DND-41 (cell line): ENCODE measurements at regions not wholly inside any gene's neighbourhood (a gene's known extent, or its start where the extent isn't known, plus 50 kb on each side); places are given as distances from the start of the nearest gene placed in this dataset.
"Not testable (repeated sequence)": the region's sequence is repeated elsewhere in the genome, so short reads cannot be mapped to it uniquely, and the experiment has no call there.

Experiments used
- ATAC-seq: fragments of 200-7000 bp; cut with Tn5 transposase; 3 replicates; pipeline ENCODE4 v1.9.1; 2021; ENCODE audit warnings: low read depth; ENCODE audit not compliant: insufficient read depth
- DNase-seq: peaks from one replicate; pipeline ENCODE4 v3.0.0-alpha.2; 2020
- H2AFZ ChIP-seq: 2 replicates; pipeline ENCODE4 v1.6.0; 2012; ENCODE audit warnings: low read depth, low read length
- H3K27ac ChIP-seq: 2 replicates; pipeline ENCODE4 v1.5.1; 2012; ENCODE audit warnings: low read length, inconsistent platforms
- H3K27me3 ChIP-seq: fragments of 200-600 bp; sonication (generic); 2 replicates; pipeline ENCODE4 v1.6.0; 2012; ENCODE audit warnings: low read length, mild to moderate bottlenecking, inconsistent platforms; ENCODE audit not compliant: insufficient read depth, poor library complexity
- H3K36me3 ChIP-seq: 2 replicates; pipeline ENCODE4 v1.5.1; 2012; ENCODE audit warnings: low read length, inconsistent platforms; ENCODE audit not compliant: insufficient read depth
- H3K4me1 ChIP-seq: 2 replicates; pipeline ENCODE4 v1.5.1; 2012; ENCODE audit warnings: mild to moderate bottlenecking, low read length; ENCODE audit not compliant: insufficient read depth
- H3K4me2 ChIP-seq: 2 replicates; pipeline ENCODE4 v1.6.0; 2012; ENCODE audit warnings: mild to moderate bottlenecking, moderate library complexity, low read length, inconsistent platforms; ENCODE audit not compliant: insufficient read depth
- H3K4me3 ChIP-seq, 2 experiments: fragments of 200-600 bp in 1 of 2; shearing (Covaris generic) in 1 of 2; 2 replicates each; pipeline ENCODE4 v1.5.1; 2012 to 2016; ENCODE audit warnings: inconsistent platforms in 2 of 2, low read length in 2 of 2, mild to moderate bottlenecking in 2 of 2, low read depth in 1 of 2, moderate library complexity in 1 of 2
- H3K79me2 ChIP-seq: 2 replicates; pipeline ENCODE4 v1.6.0; 2012; ENCODE audit warnings: low read length, inconsistent platforms; ENCODE audit not compliant: insufficient read depth
- H3K9ac ChIP-seq: 2 replicates; pipeline ENCODE4 v1.6.0; 2012; ENCODE audit warnings: low read depth, mild to moderate bottlenecking, inconsistent platforms, low read length, moderate library complexity
- H3K9me3 ChIP-seq: 2 replicates; pipeline ENCODE4 v1.5.1; 2012; ENCODE audit warnings: low read length, moderate library complexity, mild to moderate bottlenecking, inconsistent platforms; ENCODE audit not compliant: insufficient read depth, severe bottlenecking
- H4K20me1 ChIP-seq: 2 replicates; pipeline ENCODE4 v1.6.0; 2012; ENCODE audit warnings: low read length; ENCODE audit not compliant: insufficient read depth

DNA sequence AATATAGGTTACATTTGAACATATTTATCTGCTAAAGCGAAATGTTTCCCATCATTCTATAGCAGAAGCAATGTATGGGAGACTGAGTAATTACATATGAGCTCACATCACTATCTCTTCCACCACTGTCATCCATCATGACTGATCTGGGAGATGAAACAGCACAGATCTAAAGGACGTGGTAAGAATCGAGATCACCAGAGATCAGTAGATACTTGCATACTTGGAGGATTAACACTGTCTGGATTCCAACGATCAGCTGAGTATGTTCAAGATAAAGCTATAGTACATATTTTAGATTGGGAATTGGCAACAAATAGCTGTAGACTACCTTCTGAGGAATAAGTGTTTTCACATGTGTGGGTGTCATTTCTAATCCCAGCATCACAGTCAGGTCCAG lies 94.6 kb downstream of the FOXD4L6 start:
- H3K4me3 ChIP-seq, H3K27me3 ChIP-seq, H3K36me3 ChIP-seq, H3K79me2 ChIP-seq, H3K9ac ChIP-seq, DNase-seq, H3K4me2 ChIP-seq, H4K20me1 ChIP-seq, H3K27ac ChIP-seq, H3K4me1 ChIP-seq, H3K9me3 ChIP-seq, H2AFZ ChIP-seq: not testable (repeated sequence)
- peak; percentile 60 for ATAC-seq

DNA sequence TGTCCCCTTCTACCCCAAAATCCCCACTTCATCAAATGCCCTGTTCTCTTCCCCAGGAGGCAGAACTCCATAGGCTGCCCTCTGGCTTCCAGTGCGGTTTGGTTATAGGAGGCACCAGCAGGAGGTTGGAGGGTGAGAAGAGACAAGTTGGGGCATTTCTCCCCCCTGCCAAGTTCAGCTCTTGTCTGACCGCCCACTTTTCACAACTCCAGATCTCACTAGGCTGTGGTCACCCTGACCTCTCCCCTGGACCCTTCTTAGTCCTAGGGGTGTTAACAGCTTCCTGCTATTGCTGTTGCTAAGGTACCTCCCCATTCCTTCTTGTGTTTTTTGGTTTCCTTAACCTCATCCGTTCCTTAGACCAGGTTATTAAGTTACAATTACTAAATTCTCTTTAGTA lies 95.1 kb downstream of the FOXD4L6 start:
- DNase-seq, H3K27me3 ChIP-seq, H3K36me3 ChIP-seq, H2AFZ ChIP-seq, H3K4me3 ChIP-seq, H3K4me2 ChIP-seq, ATAC-seq, H4K20me1 ChIP-seq, H3K4me1 ChIP-seq, H3K9ac ChIP-seq, H3K27ac ChIP-seq, H3K9me3 ChIP-seq, H3K79me2 ChIP-seq: not testable (repeated sequence)

DNA sequence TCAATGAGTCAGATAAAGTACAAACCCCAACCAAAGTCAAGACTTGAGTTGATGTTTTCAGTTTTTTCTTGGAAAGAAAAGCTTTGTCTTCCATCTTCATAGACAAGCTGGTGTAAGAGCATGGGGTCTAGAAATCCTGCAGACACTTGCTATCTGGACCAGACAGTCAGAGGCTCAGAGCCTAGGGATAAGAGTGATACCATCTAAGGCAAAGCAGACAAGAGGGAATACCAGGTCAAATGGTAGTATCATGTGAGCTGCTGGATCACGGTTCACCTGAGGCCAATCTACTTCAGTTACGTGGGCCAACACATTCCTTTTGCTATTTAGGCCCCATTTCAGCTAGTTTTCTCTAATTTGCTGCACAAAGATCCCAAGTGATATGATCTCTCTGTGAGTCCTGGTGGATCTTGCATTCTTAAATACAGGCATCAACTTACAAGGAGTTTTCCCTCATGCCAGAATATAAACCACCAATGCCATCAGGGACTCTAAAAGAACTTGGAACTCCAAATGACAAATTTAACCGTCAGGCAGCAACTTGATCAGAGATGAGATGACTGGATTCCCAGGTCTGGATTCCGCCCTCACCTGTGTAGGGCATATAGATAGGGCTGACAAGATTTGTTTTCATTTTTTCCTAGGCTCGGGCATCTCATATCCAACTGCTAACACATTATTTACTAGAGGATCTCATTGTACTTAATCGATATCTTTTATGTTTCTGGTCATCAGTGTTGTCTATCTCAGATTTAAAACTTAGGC lies 101.4 kb downstream of the FOXD4L6 start:
- H3K27ac ChIP-seq, H3K9ac ChIP-seq, H3K36me3 ChIP-seq, H3K79me2 ChIP-seq, H2AFZ ChIP-seq, H4K20me1 ChIP-seq, H3K27me3 ChIP-seq, H3K4me2 ChIP-seq, ATAC-seq, H3K4me3 ChIP-seq, H3K9me3 ChIP-seq, H3K4me1 ChIP-seq, DNase-seq: not testable (repeated sequence)

DNA sequence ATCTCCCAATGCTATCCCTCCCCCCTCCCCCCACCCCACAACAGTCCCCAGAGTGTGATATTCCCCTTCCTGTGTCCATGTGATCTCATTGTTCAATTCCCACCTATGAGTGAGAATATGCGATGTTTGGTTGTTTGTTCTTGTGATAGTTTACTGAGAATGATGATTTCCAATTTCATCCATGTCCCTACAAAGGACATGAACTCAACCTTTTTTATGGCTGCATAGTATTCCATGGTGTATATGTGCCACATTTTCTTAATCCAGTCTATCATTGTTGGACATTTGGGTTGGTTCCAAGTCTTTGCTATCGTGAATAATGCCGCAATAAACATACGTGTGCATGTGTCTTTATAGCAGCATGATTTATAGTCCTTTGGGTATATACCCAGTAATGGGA lies 106.1 kb downstream of the FOXD4L6 start:
- H3K27ac ChIP-seq, H3K36me3 ChIP-seq, H3K4me3 ChIP-seq, H2AFZ ChIP-seq, H4K20me1 ChIP-seq, H3K79me2 ChIP-seq, DNase-seq, H3K4me2 ChIP-seq, H3K9ac ChIP-seq, ATAC-seq, H3K9me3 ChIP-seq, H3K4me1 ChIP-seq, H3K27me3 ChIP-seq: not testable (repeated sequence)

DNA sequence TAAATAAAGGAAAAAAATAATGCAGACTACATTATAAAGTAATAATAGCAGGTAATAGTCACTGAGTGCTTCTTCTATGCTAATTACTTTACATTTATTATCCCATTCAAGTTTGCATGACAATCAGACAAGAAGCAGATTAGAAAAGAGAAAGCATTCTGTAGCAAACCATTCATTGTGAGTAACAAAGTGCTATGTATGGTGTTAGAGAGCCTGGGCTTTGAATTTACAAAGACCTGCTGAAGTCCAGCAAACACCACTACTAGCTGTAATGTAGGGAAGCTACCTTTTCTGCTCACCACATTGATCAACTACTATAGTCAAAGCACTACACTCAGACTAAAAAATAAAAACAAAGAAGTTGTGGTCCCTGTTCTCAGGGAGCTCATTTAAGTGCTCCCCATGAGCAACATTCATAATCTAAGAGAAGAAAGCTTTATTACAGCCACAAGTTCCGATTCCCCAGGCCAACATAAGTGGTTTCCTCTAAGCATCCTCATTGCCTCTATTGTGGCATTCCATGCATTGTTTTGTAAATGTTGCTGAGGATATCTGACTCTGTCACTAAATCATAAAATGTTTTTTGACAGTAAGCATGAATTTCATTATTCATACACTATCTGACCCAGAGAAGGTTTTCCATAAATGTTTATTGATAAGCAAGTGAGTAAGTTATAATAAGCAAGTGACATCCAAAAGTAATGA lies 108.5 kb downstream of the FOXD4L6 start:
- not testable (repeated sequence) for H3K27ac ChIP-seq, H2AFZ ChIP-seq, H3K36me3 ChIP-seq, H3K4me2 ChIP-seq, H3K4me3 ChIP-seq, H3K9ac ChIP-seq, H3K27me3 ChIP-seq, DNase-seq, ATAC-seq, H3K4me1 ChIP-seq, H3K79me2 ChIP-seq, H3K9me3 ChIP-seq, H4K20me1 ChIP-seq

DNA sequence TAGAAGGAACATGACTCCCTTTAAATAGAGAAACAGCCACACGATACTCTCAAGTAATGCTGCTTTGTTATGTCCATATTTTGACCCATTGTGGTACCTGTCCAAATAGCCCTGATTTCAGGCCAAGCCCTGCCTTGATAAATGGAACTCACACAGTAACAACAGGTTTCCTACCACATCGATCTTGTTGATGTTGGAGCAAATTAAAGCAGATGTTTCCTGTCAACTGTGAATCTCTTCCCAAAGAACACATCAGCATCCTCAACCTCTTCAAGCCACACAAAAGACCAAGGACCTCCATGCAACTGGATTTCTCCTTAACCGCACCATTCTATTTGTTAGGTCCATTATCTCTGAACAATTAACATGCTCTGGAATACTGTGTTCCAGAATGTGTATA lies 109.5 kb downstream of the FOXD4L6 start:
- H3K27me3 ChIP-seq, DNase-seq, ATAC-seq, H2AFZ ChIP-seq, H3K9ac ChIP-seq, H3K36me3 ChIP-seq, H3K4me3 ChIP-seq, H3K4me2 ChIP-seq, H4K20me1 ChIP-seq, H3K9me3 ChIP-seq, H3K27ac ChIP-seq, H3K4me1 ChIP-seq, H3K79me2 ChIP-seq: not testable (repeated sequence)

DNA sequence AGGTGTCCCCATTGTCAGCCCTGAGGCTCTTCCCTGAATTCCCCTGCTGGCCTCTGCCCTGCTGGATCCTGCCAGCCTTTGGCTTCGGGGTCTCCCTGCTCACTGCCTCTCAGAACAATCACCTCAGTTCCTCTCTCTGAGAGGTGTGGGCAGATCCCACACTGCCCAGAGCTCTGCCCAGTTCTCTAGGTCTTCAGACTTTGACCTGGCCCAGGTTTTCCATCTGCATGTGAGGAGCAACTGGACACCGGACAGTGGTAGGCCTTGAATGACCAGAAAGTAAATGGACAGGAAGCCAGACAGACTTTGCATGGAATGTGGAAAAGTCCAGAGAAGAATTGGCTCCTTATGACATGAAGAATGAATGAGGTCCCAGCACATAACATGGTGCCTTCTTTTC lies 111.8 kb downstream of the FOXD4L6 start:
- not testable (repeated sequence) for H2AFZ ChIP-seq, H3K4me3 ChIP-seq, H3K4me1 ChIP-seq, H4K20me1 ChIP-seq, H3K27ac ChIP-seq, DNase-seq, ATAC-seq, H3K27me3 ChIP-seq, H3K9ac ChIP-seq, H3K9me3 ChIP-seq, H3K4me2 ChIP-seq, H3K79me2 ChIP-seq
- peaks cover 12% of the 10 kb centered on the region; the same call in 1 of the 2 replicates for H3K36me3 ChIP-seq

DNA sequence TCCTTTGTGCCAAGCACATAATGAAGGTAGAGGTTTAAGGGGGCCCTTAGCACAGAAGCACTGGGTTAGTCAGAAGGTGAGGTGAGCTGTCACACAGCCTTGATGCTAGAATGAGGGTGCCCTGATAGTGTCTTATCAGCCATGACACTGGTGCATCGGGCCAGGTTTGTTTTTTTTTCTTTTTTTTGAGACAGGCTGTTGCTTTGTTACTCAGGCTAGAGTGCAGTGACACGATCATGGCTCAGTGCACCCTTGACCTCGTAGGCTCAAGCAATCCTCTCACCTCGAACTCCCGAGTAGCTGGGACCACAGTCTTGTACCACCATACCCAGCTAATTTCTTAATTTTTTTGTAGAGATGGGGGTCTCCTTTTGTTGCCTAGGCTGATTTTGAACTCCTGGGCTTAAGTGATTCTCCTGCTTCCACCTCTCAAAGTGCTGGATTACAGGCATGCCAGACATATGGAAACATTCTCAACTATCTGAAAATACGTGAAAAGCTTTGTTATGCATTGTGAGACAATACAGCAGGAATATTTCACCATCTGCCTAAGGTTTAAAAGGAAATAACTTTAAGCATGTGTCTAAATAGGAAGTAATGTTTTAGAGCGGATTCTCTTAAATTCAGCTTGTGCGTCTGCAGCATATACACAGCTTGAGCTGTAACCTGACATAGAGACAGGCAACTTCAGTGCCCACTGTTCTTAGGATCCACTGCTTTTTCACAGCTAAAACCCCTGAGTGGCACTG lies 128.4 kb downstream of the FOXD4L6 start:
- not testable (repeated sequence) for H3K4me3 ChIP-seq, H4K20me1 ChIP-seq, H3K9ac ChIP-seq, H3K27ac ChIP-seq, DNase-seq, H3K4me2 ChIP-seq, ATAC-seq, H3K9me3 ChIP-seq, H3K27me3 ChIP-seq, H3K36me3 ChIP-seq, H3K4me1 ChIP-seq, H2AFZ ChIP-seq
- peaks cover 11% of the 10 kb centered on the region for H3K79me2 ChIP-seq
